ENCODE measurements at regions not wholly inside any gene's neighbourhood (a gene's known extent, or its start where the extent isn't known, plus 50 kb on each side); places are given as distances from the start of the nearest gene placed in this dataset.

DNA sequence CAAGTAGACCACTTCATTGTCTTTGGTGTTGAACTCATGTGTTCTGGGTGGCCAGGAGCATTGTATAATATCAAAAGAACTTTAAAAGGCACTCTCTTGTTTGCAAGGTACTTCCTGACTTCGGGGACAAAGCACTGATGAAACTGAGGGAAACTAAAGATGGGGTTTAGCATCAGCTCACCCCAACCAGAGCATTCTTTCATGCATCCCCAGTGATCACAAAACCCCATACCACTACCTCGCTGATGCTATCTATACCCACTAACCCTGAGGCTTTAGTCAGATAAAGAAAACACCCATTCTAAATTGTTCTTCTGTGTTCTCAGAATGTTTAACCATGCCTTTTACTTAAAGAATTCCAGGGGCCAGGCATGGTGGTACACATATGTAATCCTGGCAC, 94.5 kb upstream of the DOCK9 start:
- TF ChIP-seq, protein P1, sequence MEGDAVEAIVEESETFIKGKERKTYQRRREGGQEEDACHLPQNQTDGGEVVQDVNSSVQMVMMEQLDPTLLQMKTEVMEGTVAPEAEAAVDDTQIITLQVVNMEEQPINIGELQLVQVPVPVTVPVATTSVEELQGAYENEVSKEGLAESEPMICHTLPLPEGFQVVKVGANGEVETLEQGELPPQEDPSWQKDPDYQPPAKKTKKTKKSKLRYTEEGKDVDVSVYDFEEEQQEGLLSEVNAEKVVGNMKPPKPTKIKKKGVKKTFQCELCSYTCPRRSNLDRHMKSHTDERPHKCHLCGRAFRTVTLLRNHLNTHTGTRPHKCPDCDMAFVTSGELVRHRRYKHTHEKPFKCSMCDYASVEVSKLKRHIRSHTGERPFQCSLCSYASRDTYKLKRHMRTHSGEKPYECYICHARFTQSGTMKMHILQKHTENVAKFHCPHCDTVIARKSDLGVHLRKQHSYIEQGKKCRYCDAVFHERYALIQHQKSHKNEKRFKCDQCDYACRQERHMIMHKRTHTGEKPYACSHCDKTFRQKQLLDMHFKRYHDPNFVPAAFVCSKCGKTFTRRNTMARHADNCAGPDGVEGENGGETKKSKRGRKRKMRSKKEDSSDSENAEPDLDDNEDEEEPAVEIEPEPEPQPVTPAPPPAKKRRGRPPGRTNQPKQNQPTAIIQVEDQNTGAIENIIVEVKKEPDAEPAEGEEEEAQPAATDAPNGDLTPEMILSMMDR (IDR thresholded peaks at IDR 0.05), result no peak
- TF ChIP-seq POLR2A (IDR thresholded peaks at IDR 0.05), result no peak

Data from breast epithelium (tissue), 3 donors.